Fibroblast of skin of right biceps (primary cell): ENCODE measurements at regions not wholly inside any gene's neighbourhood (a gene's known extent, or its start where the extent isn't known, plus 50 kb on each side); places are given as distances from the start of the nearest gene placed in this dataset.
A peak's percentile ranks its signal among the peaks of the same experiment; 100 is the strongest.

Source experiments
- DNase-seq: peaks from one replicate; pipeline ENCODE4 v3.0.0-alpha.2; 2013

DNA sequence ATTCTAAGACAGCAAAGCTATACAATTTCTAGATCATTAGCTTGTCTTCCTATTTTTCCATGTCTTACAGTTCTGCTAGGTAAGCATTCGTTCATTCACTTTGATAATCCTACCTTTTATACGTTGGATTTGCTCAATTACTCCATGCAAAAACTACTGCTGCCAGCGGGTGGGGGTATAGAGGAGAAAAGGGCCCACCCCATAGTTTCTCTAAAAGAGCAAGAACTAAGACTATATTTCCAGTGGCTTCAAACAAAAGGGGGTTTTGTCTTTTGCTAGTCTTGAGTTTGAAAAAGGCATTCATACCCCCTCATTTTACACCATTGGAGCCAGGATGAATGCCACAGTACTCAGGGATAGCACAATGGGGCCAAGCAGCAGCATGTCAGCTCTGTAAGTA is 155.7 kb downstream of the WT1 start:
- DNase-seq: no peak

- no peak for DNase-seq
Observed at GRCh38 chr11:32280339-32280738, 155.0 kb downstream of the WT1 start.

DNA sequence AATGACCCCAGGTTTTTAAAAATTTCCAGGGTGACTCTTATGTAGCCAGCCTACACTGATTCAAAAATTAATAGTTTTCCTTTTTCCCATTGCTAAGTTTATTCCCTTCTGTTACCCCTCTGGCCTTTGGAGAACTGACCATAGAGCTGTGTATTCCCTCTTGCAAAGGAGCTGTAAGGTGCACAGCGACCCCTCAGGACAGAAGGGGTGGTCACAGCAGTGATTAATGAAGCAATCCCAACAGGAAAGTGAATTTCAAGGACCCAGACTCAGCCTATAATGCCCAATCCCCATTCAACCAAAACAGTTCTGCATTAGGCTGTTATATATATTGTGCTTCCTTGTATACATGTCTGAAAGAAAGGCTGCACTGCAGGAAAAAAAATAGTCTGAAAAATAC is 147.1 kb downstream of the WT1 start:
- no peak for DNase-seq

GRCh38 chr11:32289701-32290100 is 145.6 kb downstream of the WT1 start:
- DNase-seq: no peak

DNA sequence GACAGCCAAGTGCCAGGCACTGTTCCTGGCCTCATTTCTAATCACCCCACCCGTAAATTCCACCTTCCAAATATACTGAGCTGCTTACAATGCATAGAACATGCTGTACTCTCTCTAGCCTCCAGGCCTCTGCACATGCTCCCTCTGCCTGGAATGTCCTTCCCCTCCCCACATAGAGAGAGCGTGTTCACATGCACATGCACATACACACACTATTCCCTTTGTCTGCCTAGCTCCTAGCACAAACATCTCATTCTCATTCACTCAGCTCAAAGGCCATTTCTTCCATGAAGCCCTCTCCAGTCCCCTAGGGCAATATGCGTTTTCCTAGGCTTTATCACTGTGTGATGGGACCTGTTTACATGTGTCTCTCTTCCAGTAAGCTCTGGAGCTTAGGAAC is 144.6 kb downstream of the WT1 start:
- DNase-seq: no peak

- peak; percentile 53 for DNase-seq
Observed at GRCh38 chr11:32297611-32298011, 137.7 kb downstream of the WT1 start.

DNA sequence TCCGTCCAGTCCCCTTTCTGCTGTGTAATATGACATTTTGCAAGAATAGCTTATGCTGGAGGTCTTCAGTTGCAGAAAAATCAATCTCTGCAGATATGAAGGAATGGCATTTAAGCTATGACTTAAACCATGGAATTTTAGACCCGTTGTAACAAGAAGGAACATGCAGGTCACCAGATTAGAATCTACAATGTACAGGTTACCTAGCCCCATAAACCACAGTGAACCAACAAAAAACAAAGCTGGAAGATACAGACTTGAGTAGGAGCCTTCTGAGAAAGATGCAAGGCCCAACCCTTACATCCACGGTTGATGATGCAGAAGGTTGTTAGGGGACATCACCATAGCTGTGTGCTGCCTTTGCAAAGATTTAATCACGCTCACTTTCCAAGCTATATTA is 132.5 kb downstream of the WT1 start:
- no peak for DNase-seq

GRCh38 chr11:32304521-32304920 is 130.8 kb downstream of the WT1 start:
- no peak for DNase-seq

DNA sequence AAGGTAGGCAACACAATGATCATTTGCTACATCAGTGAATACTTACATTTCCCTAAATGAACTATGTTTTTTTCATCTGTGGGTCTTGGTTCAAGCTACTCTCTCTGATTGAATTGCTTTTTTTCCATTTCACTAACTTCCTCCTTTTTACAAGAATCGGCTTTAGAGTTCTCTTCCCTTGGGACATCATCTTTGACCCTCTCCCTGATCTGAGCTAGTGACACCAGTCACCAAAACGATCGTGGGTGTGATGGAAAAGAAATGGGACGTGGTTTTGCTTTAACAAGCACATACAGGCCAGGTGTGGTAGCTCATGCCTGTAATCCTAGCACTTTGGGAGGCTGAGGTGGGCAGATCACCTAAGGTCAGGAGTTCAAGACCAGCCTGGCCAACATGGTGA is 129.9 kb downstream of the WT1 start:
- DNase-seq: no peak

DNA sequence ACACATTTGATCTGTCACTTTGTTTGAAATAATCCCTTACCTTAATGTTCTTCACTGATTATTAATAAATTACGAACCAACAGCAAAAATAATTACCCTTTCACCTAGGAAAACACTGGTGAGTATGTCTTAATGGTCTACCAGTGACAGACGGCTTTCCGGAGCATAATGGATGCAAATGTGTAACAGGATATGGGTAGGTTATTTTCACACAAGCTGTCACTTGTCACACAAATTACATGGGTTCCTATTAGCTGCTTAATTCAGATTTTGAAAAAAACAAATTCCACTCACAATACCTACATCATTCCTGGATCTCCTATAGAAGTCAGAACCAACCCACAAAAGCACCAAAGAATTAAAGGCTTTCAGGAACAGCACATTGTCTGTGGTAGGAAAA is 127.9 kb downstream of the WT1 start:
- DNase-seq: no peak

DNA sequence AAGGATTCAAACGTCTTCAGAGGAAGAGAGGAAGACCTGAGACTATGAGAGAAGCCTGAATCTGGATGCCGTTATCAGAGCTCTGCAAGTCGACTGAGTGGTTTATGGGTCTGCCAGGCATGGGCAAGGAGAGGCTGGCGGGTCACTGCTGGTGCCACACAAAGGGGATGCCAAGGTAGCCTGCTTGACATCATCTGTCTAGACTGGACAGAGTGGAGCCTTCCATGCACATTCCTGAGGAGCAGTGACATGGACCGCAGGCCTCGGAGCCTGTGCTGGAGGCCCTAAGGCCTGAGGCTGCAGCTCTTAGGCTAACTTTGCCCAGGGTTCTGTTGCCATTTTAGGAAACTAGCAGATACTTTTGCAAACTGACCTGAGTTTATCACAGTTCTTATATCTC is 127.4 kb downstream of the WT1 start:
- DNase-seq: no peak

- no peak for DNase-seq
Observed at GRCh38 chr11:32309530-32310213, 125.7 kb downstream of the WT1 start.

GRCh38 chr11:32310214-32310601 is 125.1 kb downstream of the WT1 start:
- no peak for DNase-seq

DNA sequence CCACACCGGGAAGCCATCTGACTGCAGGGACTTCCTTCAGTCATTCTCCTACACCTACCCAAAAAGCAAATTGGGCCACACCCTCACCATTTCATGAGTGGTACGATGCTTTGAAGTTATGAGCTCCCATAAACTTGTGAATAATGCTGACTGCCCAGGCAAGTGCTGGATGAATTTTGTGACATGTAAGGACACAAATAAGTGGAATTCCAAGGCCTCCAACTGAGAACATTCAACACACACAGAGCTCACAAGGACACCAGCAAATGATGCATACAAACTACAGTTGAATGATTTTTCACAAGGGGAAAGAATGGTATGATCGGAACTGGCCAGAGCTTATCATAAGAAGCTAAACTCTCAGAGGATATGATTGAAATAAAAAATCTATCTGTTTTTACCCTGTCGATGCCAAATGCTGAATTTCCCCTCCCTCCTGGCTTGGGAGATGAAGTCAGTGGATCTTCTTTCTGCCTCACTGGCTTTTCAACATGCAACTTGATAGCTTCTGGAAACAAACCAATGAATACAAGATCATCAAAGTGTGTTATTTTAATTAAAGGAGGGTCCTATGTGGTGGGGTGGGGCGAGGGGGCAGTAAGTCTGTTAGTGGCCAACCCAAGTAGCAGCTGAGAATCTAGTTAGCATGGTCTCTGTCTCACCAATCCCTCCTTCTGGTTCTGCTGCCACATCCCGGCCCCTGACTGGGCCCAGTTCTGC is 123.8 kb downstream of the WT1 start:
- no peak for DNase-seq

DNA sequence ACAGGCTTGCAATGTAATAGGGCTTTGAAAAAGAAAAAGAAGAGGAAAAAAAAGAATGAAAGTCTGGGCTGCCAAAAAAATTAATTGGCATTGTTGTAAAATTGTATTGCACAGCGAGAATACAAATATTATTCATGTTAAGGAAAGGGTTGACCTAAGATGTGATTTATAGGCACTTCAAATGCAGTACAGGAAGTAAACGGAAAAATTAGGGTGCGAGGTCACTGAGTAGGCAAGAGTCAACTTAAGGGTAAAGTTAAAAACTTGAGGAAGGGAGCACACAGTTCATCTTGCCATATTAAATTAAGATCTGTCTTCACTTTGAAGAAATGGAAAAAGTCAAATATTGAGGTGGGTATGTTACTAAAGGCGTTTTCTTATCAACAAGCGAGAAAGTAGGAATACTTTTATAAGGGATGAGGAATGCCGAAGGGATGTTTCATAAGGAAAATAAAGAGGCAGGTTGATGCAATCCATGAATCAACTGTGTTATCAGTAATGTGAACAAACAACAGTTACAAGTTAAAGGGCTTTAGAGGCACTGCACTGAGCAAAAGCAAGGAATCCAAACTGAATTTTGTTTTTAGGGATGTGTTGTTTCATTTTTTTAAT is 123.0 kb downstream of the WT1 start:
- peak; percentile 43 for DNase-seq

- peak; percentile 79 for DNase-seq
Observed at GRCh38 chr11:32312865-32313403, 122.4 kb downstream of the WT1 start.

DNA sequence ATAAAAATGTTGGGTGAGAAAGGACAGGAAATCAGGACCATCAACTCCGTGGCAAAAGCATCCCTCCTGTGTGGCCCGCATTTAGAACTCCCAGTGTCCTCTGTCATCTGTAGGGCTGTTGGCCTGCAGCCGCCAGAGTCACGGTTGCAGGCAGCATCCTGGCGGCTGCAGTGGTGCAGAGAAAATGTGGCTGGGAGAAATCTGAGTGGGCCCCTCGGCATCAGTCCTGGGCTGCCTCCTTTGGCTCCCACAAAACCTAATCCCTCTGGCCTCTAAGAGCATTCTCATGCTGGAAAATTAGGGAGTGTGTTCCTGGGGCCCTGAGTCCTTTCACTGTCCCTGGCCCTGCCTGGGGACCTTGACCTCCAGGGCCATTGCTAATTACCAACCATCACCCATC is 121.9 kb downstream of the WT1 start:
- DNase-seq: no peak

- DNase-seq: no peak
Observed at GRCh38 chr11:32315121-32315520, 120.2 kb downstream of the WT1 start.

DNA sequence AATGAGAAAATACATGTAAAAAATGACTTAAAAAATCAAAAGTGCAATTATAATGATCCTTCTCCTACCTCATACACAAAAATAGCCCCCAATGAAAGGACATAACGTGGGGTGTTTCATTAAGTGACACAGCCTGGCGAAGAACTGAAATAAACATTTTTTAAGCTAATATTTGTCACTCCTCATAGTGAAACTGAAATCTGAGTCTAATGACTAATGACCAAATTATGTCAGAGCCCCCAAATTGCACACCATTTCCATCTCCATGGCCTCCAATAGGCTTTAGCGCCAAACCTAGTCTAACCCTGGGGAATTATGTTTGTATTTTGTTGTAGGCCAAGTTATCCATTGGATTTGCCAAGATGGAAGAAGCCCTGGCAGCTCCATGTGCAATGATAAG is 119.1 kb downstream of the WT1 start:
- no peak for DNase-seq

- DNase-seq: no peak
Observed at GRCh38 chr11:32316858-32317642, 118.3 kb downstream of the WT1 start.

DNA sequence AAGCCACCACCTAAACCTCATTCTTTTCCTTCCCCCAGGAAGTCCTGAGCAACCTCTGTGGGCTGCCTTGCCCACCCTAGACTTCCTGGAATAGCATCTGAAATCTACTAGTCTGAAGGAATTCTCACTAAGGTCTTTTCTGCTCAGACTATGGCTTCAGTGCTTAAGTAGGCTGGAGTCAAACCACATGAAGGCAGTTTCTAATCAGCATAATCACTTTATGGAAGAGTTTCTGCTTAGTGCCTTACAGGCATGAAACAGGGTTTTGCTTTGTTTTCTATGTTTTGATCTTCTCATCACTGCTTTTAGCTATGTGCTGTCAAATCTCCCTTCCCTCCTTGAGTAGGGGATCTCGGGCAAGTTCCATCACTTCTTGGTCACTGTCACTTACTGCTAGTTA is 117.7 kb downstream of the WT1 start:
- DNase-seq: no peak

GRCh38 chr11:32318071-32319055 is 117.0 kb downstream of the WT1 start:
- no peak for DNase-seq
